ENCODE measurements at regions not wholly inside any gene's neighbourhood (a gene's known extent, or its start where the extent isn't known, plus 50 kb on each side); places are given as distances from the start of the nearest gene placed in this dataset.

GRCh38 chr7:98679741-98680140 is 62.7 kb downstream of the NPTX2 start:
- Mint-ChIP-seq H3K36me3 (peaks cover 2 to 4% of the 10 kb centered on the region in 2 donors), H3K27ac (no peak overlapping the region), H3K9me3 (peaks cover 1% of the 10 kb centered on the region in 2 donors)
- ATAC-seq: no peak
- DNase-seq (ENCODE audit: low spot score in 2 of 2): no peak

- Mint-ChIP-seq H3K9me3 (peaks cover 10 to 19% of the 10 kb centered on the region in 2 donors), H3K27ac (no peak overlapping the region), H3K36me3 (peaks cover 8 to 17% of the 10 kb centered on the region in 2 donors)
- ATAC-seq (no peak), DNase-seq (ENCODE audit: low spot score in 2 of 2) (no peak)
These were observed 64.4 kb downstream of the NPTX2 start for GRCh38 chr7:98681511-98681910.

DNA sequence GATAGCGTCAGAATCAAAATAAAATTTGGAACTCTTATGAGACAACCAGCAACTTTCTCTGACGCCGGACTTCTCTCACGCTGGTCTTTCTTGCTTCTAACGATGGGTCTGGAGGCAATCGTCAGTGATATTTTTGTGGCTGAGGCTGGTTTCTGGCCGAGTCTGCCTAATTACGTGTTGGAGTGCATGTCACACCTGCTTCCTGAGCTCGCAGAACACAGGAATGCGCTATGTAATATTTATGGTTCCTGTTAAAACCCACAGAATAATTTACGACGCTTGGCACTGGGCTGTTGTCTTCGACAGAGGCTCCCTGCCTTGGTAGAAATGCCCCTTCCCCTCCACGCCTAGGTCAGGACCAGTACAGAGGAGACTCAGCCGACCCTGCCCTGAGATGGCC is 64.9 kb downstream of the NPTX2 start:
- no peak for ATAC-seq
- peaks cover 15 to 23% of the 10 kb centered on the region in 2 donors for H3K9me3 Mint-ChIP-seq
- peaks cover 9 to 20% of the 10 kb centered on the region in 2 donors for H3K36me3 Mint-ChIP-seq
- no peak for DNase-seq (ENCODE audit: low spot score in 2 of 2)
- H3K27ac Mint-ChIP-seq: no peak overlapping the region

GRCh38 chr7:98683514-98683913 is 66.4 kb downstream of the NPTX2 start:
- no peak for ATAC-seq

GRCh38 chr7:98685541-98685940 is 68.5 kb downstream of the NPTX2 start:
- no peak for DNase-seq (ENCODE audit: low spot score in 2 of 2)
- H3K27ac Mint-ChIP-seq: no peak overlapping the region

More at GRCh38 chr7:98683514-98683913, 66.4 kb downstream of the NPTX2 start:
- no peak overlapping the region for H3K27ac Mint-ChIP-seq
- DNase-seq (ENCODE audit: low spot score in 2 of 2): no peak
- peaks cover 10 to 25% of the 10 kb centered on the region in 2 donors for H3K36me3 Mint-ChIP-seq
- H3K9me3 Mint-ChIP-seq: peaks cover 19 to 28% of the 10 kb centered on the region in 2 donors

GRCh38 chr7:98686466-98687080 is 69.5 kb downstream of the NPTX2 start:
- peaks cover 24 to 42% of the 10 kb centered on the region in 2 donors for H3K9me3 Mint-ChIP-seq
- ATAC-seq (no peak), DNase-seq (ENCODE audit: low spot score in 2 of 2) (no peak)
- peaks cover 11 to 31% of the 10 kb centered on the region in 2 donors for H3K36me3 Mint-ChIP-seq
- H3K27ac Mint-ChIP-seq: no peak overlapping the region

More at GRCh38 chr7:98685541-98685940, 68.5 kb downstream of the NPTX2 start:
- ATAC-seq: no peak
- Mint-ChIP-seq H3K9me3 (peaks cover 24 to 37% of the 10 kb centered on the region in 2 donors), H3K36me3 (peaks cover 10 to 31% of the 10 kb centered on the region in 2 donors)

DNA sequence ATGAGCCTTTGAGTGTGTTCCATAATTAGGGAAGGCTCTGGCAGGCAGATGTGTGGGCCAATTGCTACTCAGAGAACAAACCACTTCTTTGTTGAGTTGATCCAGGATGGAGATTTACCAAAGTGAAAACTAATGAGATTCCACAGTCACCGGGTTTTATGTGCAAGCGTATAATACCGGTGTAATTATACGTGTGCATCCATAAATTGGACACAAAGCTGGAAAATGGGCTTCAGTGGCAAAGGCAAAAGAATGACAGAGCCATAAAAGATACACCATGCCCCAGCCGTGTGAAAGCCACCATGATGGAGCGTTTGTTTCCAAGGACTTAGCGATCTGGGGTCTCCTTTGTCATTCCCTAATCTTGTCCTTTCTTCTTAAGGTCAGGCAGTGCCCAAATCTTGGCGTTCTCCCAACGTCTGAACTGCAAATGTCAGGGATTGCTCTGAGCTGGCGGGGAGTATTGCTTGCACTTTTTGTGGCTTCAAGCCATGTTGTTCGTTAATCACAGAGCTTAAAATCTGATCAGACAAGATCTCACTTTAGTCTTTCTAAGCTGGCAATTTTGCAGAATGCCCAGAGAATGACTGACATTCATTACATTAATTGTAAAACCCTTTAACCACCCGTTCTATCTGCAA is 70.1 kb downstream of the NPTX2 start:
- peaks cover 16 to 36% of the 10 kb centered on the region in 2 donors for H3K36me3 Mint-ChIP-seq
- peaks cover 29 to 47% of the 10 kb centered on the region in 2 donors for H3K9me3 Mint-ChIP-seq
- DNase-seq (ENCODE audit: low spot score in 2 of 2): no peak
- no peak for ATAC-seq
- no peak overlapping the region for H3K27ac Mint-ChIP-seq

- DNase-seq (ENCODE audit: low spot score in 2 of 2) (no peak), ATAC-seq (no peak)
- no peak overlapping the region for H3K27ac Mint-ChIP-seq
- H3K9me3 Mint-ChIP-seq: peaks cover 23 to 32% of the 10 kb centered on the region in 2 donors
- H3K36me3 Mint-ChIP-seq: peaks cover 11 to 18% of the 10 kb centered on the region in 2 donors
These were observed 74.5 kb downstream of the NPTX2 start for GRCh38 chr7:98691619-98692018.

- no peak overlapping the region for H3K27ac Mint-ChIP-seq
- peaks cover 11 to 14% of the 10 kb centered on the region in 2 donors for H3K9me3 Mint-ChIP-seq
- peaks cover 0 to 6% of the 10 kb centered on the region in 2 donors for H3K36me3 Mint-ChIP-seq
- ATAC-seq (no peak), DNase-seq (ENCODE audit: low spot score in 2 of 2) (no peak)
These were observed 80.0 kb downstream of the NPTX2 start for GRCh38 chr7:98697083-98697482.

GRCh38 chr7:98697485-98698240 is 80.6 kb downstream of the NPTX2 start:
- Mint-ChIP-seq H3K36me3 (peaks cover 0 to 6% of the 10 kb centered on the region in 2 donors), H3K9me3 (peaks cover 9 to 14% of the 10 kb centered on the region in 2 donors), H3K27ac (no peak overlapping the region)
- no peak for DNase-seq (ENCODE audit: low spot score in 2 of 2)
- ATAC-seq: no peak

DNA sequence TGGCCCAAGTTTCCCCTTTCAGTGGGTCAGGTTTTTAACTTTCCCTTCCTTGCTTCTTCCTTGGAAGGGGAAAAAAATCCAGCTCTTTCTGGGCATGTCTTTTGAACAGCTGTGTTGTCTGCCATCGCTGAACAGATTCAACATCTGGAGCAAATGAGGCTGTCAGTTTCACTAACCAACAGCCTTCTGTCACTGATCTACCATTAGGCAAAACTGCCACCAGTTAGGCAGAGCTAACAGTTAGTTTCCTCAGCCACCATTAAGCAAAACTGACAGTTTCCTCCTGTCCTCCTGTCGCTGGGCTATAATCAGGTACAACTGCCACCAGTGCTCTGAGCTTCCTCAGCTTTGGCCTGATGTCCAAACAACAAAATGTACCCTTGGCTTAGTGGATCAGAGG is 81.9 kb downstream of the NPTX2 start:
- H3K27ac Mint-ChIP-seq: no peak overlapping the region
- no peak for DNase-seq (ENCODE audit: low spot score in 2 of 2)
- peaks cover 9 to 14% of the 10 kb centered on the region in 2 donors for H3K9me3 Mint-ChIP-seq
- H3K36me3 Mint-ChIP-seq: peaks cover 0 to 6% of the 10 kb centered on the region in 2 donors
- no peak for ATAC-seq

DNA sequence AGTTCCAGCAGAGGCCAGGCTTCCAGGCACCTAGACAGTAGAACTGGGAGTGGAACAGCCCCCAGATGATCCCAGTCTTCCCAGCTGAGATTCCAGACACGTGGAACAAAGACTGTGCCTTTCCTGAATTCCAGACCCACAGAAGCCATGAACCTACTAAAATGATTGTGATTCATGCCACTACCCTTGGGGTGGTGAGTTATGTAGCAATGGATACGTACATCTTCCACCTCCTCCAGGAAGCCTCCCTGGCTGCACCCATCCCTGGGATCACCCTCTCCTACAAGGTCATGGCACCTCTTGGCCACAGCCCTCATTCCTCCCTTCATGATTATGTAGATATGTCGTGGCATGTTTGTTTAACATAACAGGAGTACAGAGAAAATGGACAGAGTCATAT is 83.4 kb downstream of the NPTX2 start:
- ATAC-seq: no peak
- Mint-ChIP-seq H3K27ac (no peak overlapping the region), H3K36me3 (peaks cover 0 to 6% of the 10 kb centered on the region in 2 donors), H3K9me3 (peaks cover 6 to 14% of the 10 kb centered on the region in 2 donors)
- no peak for DNase-seq (ENCODE audit: low spot score in 2 of 2)

DNA sequence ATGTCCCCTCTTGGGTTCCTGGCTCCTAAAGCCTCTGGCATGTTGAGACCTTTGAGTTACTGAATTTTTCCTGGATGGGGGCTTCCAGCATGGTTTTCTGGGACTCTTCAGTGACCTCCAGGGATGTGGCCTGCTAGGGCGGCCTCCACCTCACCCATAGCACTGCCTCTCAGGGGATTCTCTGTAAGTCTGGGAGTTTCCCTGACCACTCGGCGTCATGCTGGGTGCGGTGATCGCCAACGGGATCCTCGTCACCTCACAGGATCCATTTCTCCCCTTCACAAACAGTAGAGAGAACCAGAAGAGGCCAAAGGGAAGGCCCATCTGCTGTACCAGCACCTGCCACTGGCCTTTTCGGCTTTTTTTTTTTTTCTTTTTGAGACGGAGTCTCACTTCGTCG is 84.3 kb downstream of the NPTX2 start:
- H3K36me3 Mint-ChIP-seq: peaks cover 0 to 6% of the 10 kb centered on the region in 2 donors
- H3K27ac Mint-ChIP-seq: peak overlapping the region in 1 of 2 donors; percentile 29
- ATAC-seq: no peak

DNA sequence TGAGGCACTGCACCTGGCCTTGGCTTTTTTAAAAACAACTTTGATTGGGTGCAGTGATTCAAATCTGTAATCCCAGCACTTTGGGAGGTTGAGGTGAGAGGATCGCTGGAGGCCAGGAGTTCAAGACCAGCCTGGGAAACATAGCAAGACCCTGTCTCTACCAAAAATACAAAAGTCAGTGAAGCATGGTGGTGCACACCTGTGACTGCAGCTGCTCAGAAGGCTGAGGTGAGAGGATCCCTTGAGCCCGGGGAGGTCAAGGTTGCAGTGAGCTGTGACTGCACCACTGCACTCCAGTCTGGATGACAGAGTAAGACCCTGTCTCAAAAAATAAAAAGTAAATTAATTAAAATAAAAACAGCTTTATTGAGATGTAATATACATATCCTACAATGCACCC is 84.9 kb downstream of the NPTX2 start:
- H3K9me3 Mint-ChIP-seq: peaks cover 3 to 7% of the 10 kb centered on the region in 2 donors
- DNase-seq (ENCODE audit: low spot score in 2 of 2) (no peak), ATAC-seq (no peak)
- H3K27ac Mint-ChIP-seq: no peak overlapping the region
- H3K36me3 Mint-ChIP-seq: peaks cover 0 to 4% of the 10 kb centered on the region in 2 donors

More for the DNA sequence above, 84.3 kb downstream of the NPTX2 start:
- DNase-seq (ENCODE audit: low spot score in 2 of 2): no peak
- H3K9me3 Mint-ChIP-seq: peaks cover 5 to 11% of the 10 kb centered on the region in 2 donors

DNA sequence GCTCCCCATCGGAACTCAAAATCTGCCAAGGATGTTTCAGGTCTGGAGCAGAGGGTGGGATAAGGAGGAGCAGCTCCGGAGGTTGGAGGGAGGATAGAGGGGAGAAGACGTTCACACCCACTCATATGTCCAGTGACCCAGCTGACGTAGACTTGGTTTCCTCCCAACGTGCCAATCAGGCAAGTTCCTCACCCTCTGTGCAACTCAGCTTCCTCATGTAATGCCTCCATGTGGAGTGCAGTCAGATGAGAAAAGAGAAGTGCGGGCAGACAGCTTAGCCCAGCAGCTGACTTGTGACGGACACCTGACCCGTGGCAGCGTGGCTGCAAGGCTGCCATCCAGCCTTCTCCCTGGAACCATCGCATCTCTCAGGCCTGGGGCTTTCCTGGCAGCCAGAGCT is 86.8 kb downstream of the NPTX2 start:
- H3K9me3 Mint-ChIP-seq: no peaks in the 10 kb centered on the region
- ATAC-seq (no peak), DNase-seq (ENCODE audit: low spot score in 2 of 2) (no peak)
- no peaks in the 10 kb centered on the region for H3K36me3 Mint-ChIP-seq
- no peak overlapping the region for H3K27ac Mint-ChIP-seq

GRCh38 chr7:98705626-98706025 is 88.5 kb downstream of the NPTX2 start:
- H3K9me3 Mint-ChIP-seq: no peaks in the 10 kb centered on the region
- H3K27ac Mint-ChIP-seq: no peak overlapping the region
- DNase-seq (ENCODE audit: low spot score in 2 of 2): no peak
- no peak for ATAC-seq
- no peaks in the 10 kb centered on the region for H3K36me3 Mint-ChIP-seq

GRCh38 chr7:98707076-98707475 is 90.0 kb downstream of the NPTX2 start:
- Mint-ChIP-seq H3K36me3 (no peaks in the 10 kb centered on the region), H3K9me3 (no peaks in the 10 kb centered on the region), H3K27ac (no peak overlapping the region)
- ATAC-seq (no peak), DNase-seq (ENCODE audit: low spot score in 2 of 2) (no peak)

All from activated naive CD4-positive, alpha-beta T cell treated with anti-CD3 and anti-CD28 coated beads, Interleukin-2, amount 50 U/mL, for 72 hours (primary cell).